GM18519 (cell line): ENCODE measurements at regions not wholly inside any gene's neighbourhood (a gene's known extent, or its start where the extent isn't known, plus 50 kb on each side); places are given as distances from the start of the nearest gene placed in this dataset.
"Not testable (repeated sequence)": the region's sequence is repeated elsewhere in the genome, so short reads cannot be mapped to it uniquely, and the experiment has no call there.

Experiments
- ATAC-seq: cut with Tn5 transposase; IDR thresholded peaks from one replicate; pipeline ENCODE4 v1.9.1; 2021; ENCODE audit warnings: mild to moderate bottlenecking, moderate library complexity; ENCODE audit not compliant: unreplicated experiment, low FRiP score

GRCh38 chr2:2791031-2791430 lies 460.0 kb upstream of the MYT1L start:
- ATAC-seq: no peak

GRCh38 chr2:2788076-2788475 lies 457.0 kb upstream of the MYT1L start:
- no peak for ATAC-seq

- ATAC-seq: no peak
Measured at GRCh38 chr2:2787301-2787907, 456.3 kb upstream of the MYT1L start.

- ATAC-seq: no peak
Measured at GRCh38 chr2:2782007-2782406, 450.9 kb upstream of the MYT1L start.

- ATAC-seq: no peak
Measured at GRCh38 chr2:2779727-2780126, 448.7 kb upstream of the MYT1L start.

- no peak for ATAC-seq
Measured at GRCh38 chr2:2777876-2778275, 446.8 kb upstream of the MYT1L start.

GRCh38 chr2:2777213-2777612 lies 446.1 kb upstream of the MYT1L start:
- ATAC-seq: no peak

GRCh38 chr2:2775018-2775417 lies 443.9 kb upstream of the MYT1L start:
- ATAC-seq: no peak

GRCh38 chr2:2773692-2774091 lies 442.6 kb upstream of the MYT1L start:
- no peak for ATAC-seq

GRCh38 chr2:2773080-2773479 lies 442.0 kb upstream of the MYT1L start:
- not testable (repeated sequence) for ATAC-seq

- ATAC-seq: no peak
Measured at GRCh38 chr2:2771721-2772411, 440.8 kb upstream of the MYT1L start.

- ATAC-seq: no peak
Measured at GRCh38 chr2:2769481-2770431, 438.7 kb upstream of the MYT1L start.

GRCh38 chr2:2768476-2768875 lies 437.4 kb upstream of the MYT1L start:
- no peak for ATAC-seq

GRCh38 chr2:2767837-2768236 lies 436.8 kb upstream of the MYT1L start:
- no peak for ATAC-seq

- ATAC-seq: no peak
Measured at GRCh38 chr2:2765839-2766495, 434.9 kb upstream of the MYT1L start.

- no peak for ATAC-seq
Measured at GRCh38 chr2:2765176-2765800, 434.2 kb upstream of the MYT1L start.

- ATAC-seq: no peak
Measured at GRCh38 chr2:2764739-2765138, 433.7 kb upstream of the MYT1L start.

GRCh38 chr2:2764001-2764355 lies 432.9 kb upstream of the MYT1L start:
- ATAC-seq: no peak

- ATAC-seq: no peak
Measured at GRCh38 chr2:2763351-2764000, 432.4 kb upstream of the MYT1L start.

GRCh38 chr2:2762913-2763312 lies 431.8 kb upstream of the MYT1L start:
- no peak for ATAC-seq
